RWPE2 (cell line): ENCODE measurements at regions not wholly inside any gene's neighbourhood (a gene's known extent, or its start where the extent isn't known, plus 50 kb on each side); places are given as distances from the start of the nearest gene placed in this dataset.

Experiments
- ATAC-seq: fragments of 200-7000 bp; cut with Tn5 transposase; 3 replicates; pipeline ENCODE4 v1.9.1; 2021; ENCODE audit warnings: low read depth
- DNase-seq: peaks from one replicate; pipeline ENCODE4 v3.0.0-alpha.2; 2020; ENCODE audit warnings: low spot score
- H3K27ac ChIP-seq: fragments of 450-650 bp; 2 replicates; pipeline ENCODE4 v1.5.1; 2017; ENCODE audit warnings: mild to moderate bottlenecking; ENCODE audit not compliant: poor library complexity, severe bottlenecking
- H3K27me3 ChIP-seq: fragments of 250-450 bp; sonication (Bioruptor Pico); 2 replicates; pipeline ENCODE4 v1.5.1; 2021; ENCODE audit warnings: mild to moderate bottlenecking, moderate library complexity; ENCODE audit not compliant: insufficient read depth, poor library complexity, severe bottlenecking
- H3K36me3 ChIP-seq: fragments of 250-450 bp; sonication (Bioruptor Pico); 2 replicates; pipeline ENCODE4 v1.5.1; 2020; ENCODE audit warnings: low read depth, mild to moderate bottlenecking, moderate library complexity
- H3K4me1 ChIP-seq: fragments of 250-450 bp; sonication (Bioruptor Pico); 2 replicates; pipeline ENCODE4 v1.5.1; 2021; ENCODE audit warnings: mild to moderate bottlenecking, moderate library complexity; ENCODE audit not compliant: insufficient read depth, poor library complexity, severe bottlenecking
- H3K4me3 ChIP-seq: fragments of 250-450 bp; sonication (Bioruptor Pico); 2 replicates; pipeline ENCODE4 v1.5.1; 2021; ENCODE audit warnings: mild to moderate bottlenecking, moderate library complexity; ENCODE audit not compliant: severe bottlenecking
- H3K9me3 ChIP-seq: fragments of 250-450 bp; sonication (Bioruptor Pico); 2 replicates; pipeline ENCODE4 v1.5.1; 2021; ENCODE audit warnings: mild to moderate bottlenecking, moderate library complexity; ENCODE audit not compliant: severe bottlenecking
- CTCF ChIP-seq: fragments of 450-650 bp; IDR thresholded peaks from one replicate; pipeline ENCODE4 v1.5.1; 2017; ENCODE audit warnings: mild to moderate bottlenecking, moderate library complexity; ENCODE audit not compliant: poor library complexity, severe bottlenecking

GRCh38 chr2:104312684-104313083 lies 541.2 kb upstream of the POU3F3 start:
- H3K27ac ChIP-seq, result no peak overlapping the region
- no peak for ATAC-seq

GRCh38 chr2:104318001-104318665 lies 535.8 kb upstream of the POU3F3 start:
- Histone ChIP-seq H3K27ac (no peak overlapping the region), H3K36me3 (no peaks in the 10 kb centered on the region), H3K4me1 (no peaks in the 10 kb centered on the region), H3K4me3 (no peak overlapping the region), H3K27me3 (peaks cover 41% of the 10 kb centered on the region), H3K9me3 (no peaks in the 10 kb centered on the region)
- DNase-seq, result no peak
- ATAC-seq, result no peak
- TF ChIP-seq CTCF, result no peak

More at GRCh38 chr2:104312684-104313083, 541.2 kb upstream of the POU3F3 start:
- H3K4me3 ChIP-seq, result no peak overlapping the region
- no peak for TF ChIP-seq CTCF
- DNase-seq, result no peak
- no peaks in the 10 kb centered on the region for H3K36me3 ChIP-seq
- H3K4me1 ChIP-seq, result no peaks in the 10 kb centered on the region
- H3K9me3 ChIP-seq, result no peaks in the 10 kb centered on the region
- no peaks in the 10 kb centered on the region for H3K27me3 ChIP-seq

GRCh38 chr2:104321116-104321795 lies 532.7 kb upstream of the POU3F3 start:
- H3K36me3 ChIP-seq, result no peaks in the 10 kb centered on the region
- no peaks in the 10 kb centered on the region for H3K9me3 ChIP-seq
- H3K27ac ChIP-seq, result no peak overlapping the region
- ATAC-seq (no peak), DNase-seq (no peak)
- H3K4me3 ChIP-seq, result no peak overlapping the region
- no peak for TF ChIP-seq CTCF
- H3K27me3 ChIP-seq, result peaks cover 57% of the 10 kb centered on the region
- no peaks in the 10 kb centered on the region for H3K4me1 ChIP-seq

- no peak for ATAC-seq
These were observed 532.0 kb upstream of the POU3F3 start for GRCh38 chr2:104321796-104322349.

More at GRCh38 chr2:104321796-104322349, 532.0 kb upstream of the POU3F3 start:
- Histone ChIP-seq H3K9me3 (no peaks in the 10 kb centered on the region), H3K27me3 (peaks cover 57% of the 10 kb centered on the region), H3K27ac (no peak overlapping the region), H3K4me3 (no peak overlapping the region), H3K4me1 (no peaks in the 10 kb centered on the region), H3K36me3 (no peaks in the 10 kb centered on the region)
- no peak for DNase-seq
- TF ChIP-seq CTCF, result no peak
